B cell (primary cell): ENCODE measurements at regions not wholly inside any gene's neighbourhood (a gene's known extent, or its start where the extent isn't known, plus 50 kb on each side); places are given as distances from the start of the nearest gene placed in this dataset.

ENCODE experiments used
- ATAC-seq: fragments of 200-7000 bp; cut with Tn5 transposase; one replicate; pipeline ENCODE4 v1.10.0; 2021; ENCODE audit warnings: low read depth, mild to moderate bottlenecking, moderate number of reproducible peaks, moderate library complexity
- CTCF ChIA-PET: fragments of 350-600 bp; sonication (Branson Sonifier 250); formaldehyde crosslinking; loops from one replicate; lab custom pipeline; 2021; ENCODE audit warnings: antibody characterized with exemption, inconsistent platforms; lab: Charles Lee
- POLR2A ChIA-PET: fragments of 350-600 bp; sonication (Branson Sonifier 250); formaldehyde crosslinking; loops from one replicate; lab custom pipeline; 2021; ENCODE audit warnings: antibody characterized with exemption; lab: Charles Lee
- DNase-seq: peaks from one replicate; pipeline ENCODE4 v3.0.0; 2013
- H2AFZ ChIP-seq: 2 replicates; pipeline ENCODE4 v1.6.1; 2012; ENCODE audit warnings: mild to moderate bottlenecking, low read depth, low read length; ENCODE audit not compliant: insufficient read depth, poor library complexity, severe bottlenecking
- H3K27ac ChIP-seq, 2 donors: 1 replicate in 1 of 2; 2 replicates in 1 of 2; pipeline ENCODE4 v1.5.1; 2012 to 2013; ENCODE audit warnings: low read length in 2 of 2, mild to moderate bottlenecking in 2 of 2, moderate library complexity in 1 of 2
- H3K27me3 ChIP-seq, 4 experiments: fragments of 200-600 bp in 1 of 4; sonication (generic) in 1 of 4; replicated peaks in 1 of 4; 1 replicate in 2 of 4; 2 replicates in 2 of 4; pipeline versions ENCODE4 v1.6.1 to v1.7.0; 2013 to 2016; ENCODE audit warnings: low read length in 3 of 4, mild to moderate bottlenecking in 2 of 4, mixed read lengths in 1 of 4, moderate library complexity in 1 of 4; ENCODE audit not compliant: insufficient read depth in 4 of 4, control insufficient read depth in 3 of 4; ENCODE audit errors: control extremely low read depth in 1 of 4
- H3K36me3 ChIP-seq, 2 experiments: replicated peaks in 1 of 2; 1 replicate in 1 of 2; 2 replicates in 1 of 2; pipeline versions ENCODE4 v1.6.1 to v1.7.1; 2013; ENCODE audit warnings: low read length in 1 of 2; ENCODE audit not compliant: insufficient read depth in 2 of 2, control insufficient read depth in 1 of 2; ENCODE audit errors: control extremely low read depth in 1 of 2, extremely low read depth in 1 of 2
- H3K4me1 ChIP-seq, 2 donors: fragments of 200-600 bp in 1 of 2; sonication (generic) in 1 of 2; 1 replicate in 1 of 2; 2 replicates in 1 of 2; pipeline versions ENCODE4 v1.5.1 to v1.6.1; 2013 to 2017; ENCODE audit warnings: low read length in 2 of 2; ENCODE audit not compliant: control insufficient read depth in 2 of 2, insufficient read depth in 2 of 2
- H3K4me2 ChIP-seq: replicated peaks from 2 replicates; pipeline ENCODE3; 2012; ENCODE audit warnings: mild to moderate bottlenecking, low read depth, low read length; ENCODE audit not compliant: poor library complexity, severe bottlenecking
- H3K4me3 ChIP-seq, 5 experiments: fragments of 200-600 bp in 1 of 5; sonication (generic) in 1 of 5; 1 replicate in 3 of 5; 2 replicates in 2 of 5; pipeline versions ENCODE4 v1.5.1 to v1.7.0; 2011 to 2016; ENCODE audit warnings: low read length in 4 of 5, mild to moderate bottlenecking in 4 of 5, low read depth in 2 of 5, control low read depth in 1 of 5, moderate library complexity in 1 of 5; ENCODE audit not compliant: insufficient read depth in 1 of 5; ENCODE audit errors: control extremely low read depth in 1 of 5, extremely low read depth in 1 of 5
- H3K79me2 ChIP-seq: fragments of 200-600 bp; sonication (generic); one replicate; pipeline ENCODE4 v1.6.0; 2016; ENCODE audit warnings: low read length; ENCODE audit not compliant: control insufficient read depth, insufficient read depth
- H3K9ac ChIP-seq: fragments of 200-600 bp; sonication (generic); 2 replicates; pipeline ENCODE4 v1.6.1; 2017; ENCODE audit warnings: mild to moderate bottlenecking, low read length, moderate library complexity
- H3K9me3 ChIP-seq, 3 donors: one replicate each; pipeline versions ENCODE4 v1.6.1 to v1.7.1; 2013; ENCODE audit warnings: low read length in 2 of 3; ENCODE audit not compliant: control insufficient read depth in 2 of 3, insufficient read depth in 1 of 3; ENCODE audit errors: control extremely low read depth in 1 of 3
- H4K20me1 ChIP-seq: 2 replicates; pipeline ENCODE4 v1.6.0; 2012; ENCODE audit warnings: mild to moderate bottlenecking, low read length; ENCODE audit not compliant: insufficient read depth, control insufficient read depth, poor library complexity, severe bottlenecking
- H3K27ac Mint-ChIP-seq: one replicate; pipeline ENCODE4 v1.8.0; 2021; ENCODE audit warnings: mixed read lengths
- H3K27me3 Mint-ChIP-seq: one replicate; pipeline ENCODE4 v1.8.0; 2021; ENCODE audit warnings: mixed read lengths
- H3K4me1 Mint-ChIP-seq: one replicate; pipeline ENCODE4 v1.8.0; 2021; ENCODE audit warnings: mixed read lengths
- H3K4me3 Mint-ChIP-seq: one replicate; pipeline ENCODE4 v1.8.0; 2021; ENCODE audit warnings: mixed read lengths
- H3K9me3 Mint-ChIP-seq: one replicate; pipeline ENCODE4 v1.8.0; 2022; ENCODE audit warnings: mixed read lengths; ENCODE audit not compliant: insufficient read depth
- CTCF ChIP-seq: fragments of 200-600 bp; IDR thresholded peaks from one replicate; pipeline ENCODE4 v1.8.0; 2022; ENCODE audit warnings: antibody characterized with exemption, mild to moderate bottlenecking
- EZH2 ChIP-seq: IDR thresholded peaks from 2 replicates; pipeline ENCODE4 v1.6.1; 2012; ENCODE audit warnings: borderline replicate concordance, low read depth, mild to moderate bottlenecking, moderate library complexity, low read length; ENCODE audit not compliant: insufficient read depth, poor library complexity, severe bottlenecking
- WGBS: methylation state at CpG from one replicate; pipeline ENCODE4 v1.1.5; 2013; ENCODE audit warnings: missing lambda C conversion rate; ENCODE audit not compliant: insufficient coverage; 5-methylcytosine and 5-hydroxymethylcytosine counted together
- intact Hi-C: fragments of 100-400 bp; cut with micrococcal nuclease; formaldehyde crosslinking; loops from one replicate; pipeline ENCODE4 v1.10.0; 2022

- no peak overlapping the region for H2AFZ ChIP-seq
- H3K4me3 Mint-ChIP-seq = no peak overlapping the region
- peaks cover 5% of the 10 kb centered on the region for H3K9me3 Mint-ChIP-seq
- H3K4me3 ChIP-seq = no peak overlapping the region
- no peaks in the 10 kb centered on the region for H3K79me2 ChIP-seq
- ATAC-seq (no peak), DNase-seq (no peak)
- no peak overlapping the region for H3K27ac ChIP-seq
- TF ChIP-seq CTCF = no peak
- no peak for TF ChIP-seq EZH2
- H3K27me3 ChIP-seq = no peaks in the 10 kb centered on the region
- H3K9ac ChIP-seq = no peak overlapping the region
- no peak overlapping the region for H3K4me2 ChIP-seq
- peaks cover 0 to 6% (median 2%) of the 10 kb centered on the region in 3 donors for H3K9me3 ChIP-seq
- intact Hi-C loops = no loop called here
- ChIA-PET POLR2A (no interaction called here), CTCF (no interaction called here)
- H3K27me3 Mint-ChIP-seq = no peaks in the 10 kb centered on the region
- no peaks in the 10 kb centered on the region for H3K4me1 Mint-ChIP-seq
- no peak overlapping the region for H3K27ac Mint-ChIP-seq
- H3K4me1 ChIP-seq = no peaks in the 10 kb centered on the region
- H3K36me3 ChIP-seq = no peaks in the 10 kb centered on the region
- H4K20me1 ChIP-seq = no peaks in the 10 kb centered on the region
Measured at GRCh38 chr18:40698129-40698528, 1256.9 kb upstream of the PIK3C3 start.

GRCh38 chr18:40695526-40695925 lies 1259.5 kb upstream of the PIK3C3 start:
- CTCF ChIA-PET = no interaction called here
- Histone ChIP-seq H3K27ac (no peak overlapping the region), H3K4me3 (no peak overlapping the region), H4K20me1 (no peaks in the 10 kb centered on the region), H3K27me3 (no peaks in the 10 kb centered on the region), H3K79me2 (no peaks in the 10 kb centered on the region), H2AFZ (no peak overlapping the region), H3K36me3 (no peaks in the 10 kb centered on the region), H3K4me2 (no peak overlapping the region), H3K9ac (no peak overlapping the region), H3K4me1 (no peaks in the 10 kb centered on the region), H3K9me3 (peaks cover 0 to 6% (median 2%) of the 10 kb centered on the region in 3 donors)
- DNase-seq (no peak), ATAC-seq (no peak)
- H3K27me3 Mint-ChIP-seq = no peaks in the 10 kb centered on the region
- no peak overlapping the region for H3K27ac Mint-ChIP-seq
- intact Hi-C loops = no loop called here
- peaks cover 5% of the 10 kb centered on the region for H3K9me3 Mint-ChIP-seq
- TF ChIP-seq CTCF (no peak), EZH2 (no peak)
- no peak overlapping the region for H3K4me3 Mint-ChIP-seq
- no peaks in the 10 kb centered on the region for H3K4me1 Mint-ChIP-seq
- no CpG with 5 or more reads among the region's 1 CpG for WGBS
- POLR2A ChIA-PET = no interaction called here
